ENCODE measurements at regions not wholly inside any gene's neighbourhood (a gene's known extent, or its start where the extent isn't known, plus 50 kb on each side); places are given as distances from the start of the nearest gene placed in this dataset.
"Not testable (repeated sequence)": the region's sequence is repeated elsewhere in the genome, so short reads cannot be mapped to it uniquely, and the experiment has no call there.

DNA sequence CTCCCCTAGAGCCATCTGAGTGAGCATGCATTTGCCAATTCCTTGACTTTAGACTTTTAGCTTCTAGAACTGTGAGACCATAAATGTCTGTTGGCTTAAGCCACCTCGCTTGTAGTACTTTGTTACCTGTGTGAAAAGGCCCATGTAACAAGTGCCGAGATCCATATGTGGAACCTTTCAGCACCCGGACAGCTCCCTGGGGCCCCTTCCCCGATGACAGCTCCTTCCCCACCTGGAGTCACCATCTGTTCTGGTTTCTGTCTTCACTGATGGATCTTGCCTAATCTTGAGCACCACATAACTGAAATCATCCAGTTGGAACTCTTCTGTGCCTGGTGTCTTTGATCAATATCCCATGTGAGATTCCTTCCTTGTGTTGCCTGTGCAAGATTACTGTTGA, 78.9 kb upstream of the EEF2KMT start:
- Histone ChIP-seq H3K4me1 (ENCODE audit: insufficient read depth, insufficient read length) (no peaks in the 10 kb centered on the region), H3K4me3 (ENCODE audit: insufficient read length, low read depth) (no peak overlapping the region), H3K36me3 (ENCODE audit: insufficient read depth, insufficient read length, low read length) (no peaks in the 10 kb centered on the region), H3K27me3 (ENCODE audit: insufficient read depth, insufficient read length) (no peaks in the 10 kb centered on the region), H3K9me3 (ENCODE audit: insufficient read depth, low read length) (peaks cover 20% of the 10 kb centered on the region; the same call in 1 of the 2 replicates), H3K9ac (ENCODE audit: insufficient read length, low read depth) (no peak overlapping the region)
- DNase-seq (ENCODE audit: low read depth, low spot score) = no peak
- TF ChIP-seq SUZ12 (IDR thresholded peaks at IDR 0.05; ENCODE audit: extremely low read depth, insufficient read depth, insufficient read length) = no peak
- TF ChIP-seq YY1 (IDR thresholded peaks at IDR 0.05; ENCODE audit: insufficient read depth, insufficient read length) = no peak
- no peak for TF ChIP-seq ZNF274 (IDR thresholded peaks at IDR 0.05; ENCODE audit: low read depth, low read length)

DNA sequence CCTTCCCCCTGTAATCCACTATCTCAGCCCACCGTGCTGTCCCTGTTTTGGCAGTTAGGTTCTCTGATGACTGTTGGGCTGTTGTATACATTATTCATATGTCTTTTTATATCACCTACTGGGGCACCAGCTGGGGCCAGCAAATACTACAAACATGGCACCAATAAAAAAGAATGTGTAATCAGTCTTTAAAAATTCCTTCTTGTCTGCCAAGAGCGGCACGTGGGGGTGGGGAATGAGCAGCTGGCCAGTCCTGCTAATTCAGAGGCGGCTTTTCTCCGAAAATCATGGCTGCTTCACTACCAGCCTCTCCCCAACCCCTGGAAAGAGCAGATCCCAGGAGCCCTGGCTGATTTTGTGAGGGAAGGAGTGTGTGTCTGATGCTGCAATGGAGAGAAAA, 77.7 kb upstream of the EEF2KMT start:
- Histone ChIP-seq H3K4me3 (ENCODE audit: insufficient read length, low read depth) (no peak overlapping the region), H3K4me1 (ENCODE audit: insufficient read depth, insufficient read length) (no peaks in the 10 kb centered on the region), H3K27me3 (ENCODE audit: insufficient read depth, insufficient read length) (no peaks in the 10 kb centered on the region), H3K9ac (ENCODE audit: insufficient read length, low read depth) (no peak overlapping the region), H3K9me3 (ENCODE audit: insufficient read depth, low read length) (peaks cover 25% of the 10 kb centered on the region; the same call in 1 of the 2 replicates), H3K36me3 (ENCODE audit: insufficient read depth, insufficient read length, low read length) (no peaks in the 10 kb centered on the region)
- DNase-seq (ENCODE audit: low read depth, low spot score) = no peak
- TF ChIP-seq ZNF274 (IDR thresholded peaks at IDR 0.05; ENCODE audit: low read depth, low read length) = no peak
- no peak for TF ChIP-seq SUZ12 (IDR thresholded peaks at IDR 0.05; ENCODE audit: extremely low read depth, insufficient read depth, insufficient read length)
- TF ChIP-seq YY1 (IDR thresholded peaks at IDR 0.05; ENCODE audit: insufficient read depth, insufficient read length) = no peak

DNA sequence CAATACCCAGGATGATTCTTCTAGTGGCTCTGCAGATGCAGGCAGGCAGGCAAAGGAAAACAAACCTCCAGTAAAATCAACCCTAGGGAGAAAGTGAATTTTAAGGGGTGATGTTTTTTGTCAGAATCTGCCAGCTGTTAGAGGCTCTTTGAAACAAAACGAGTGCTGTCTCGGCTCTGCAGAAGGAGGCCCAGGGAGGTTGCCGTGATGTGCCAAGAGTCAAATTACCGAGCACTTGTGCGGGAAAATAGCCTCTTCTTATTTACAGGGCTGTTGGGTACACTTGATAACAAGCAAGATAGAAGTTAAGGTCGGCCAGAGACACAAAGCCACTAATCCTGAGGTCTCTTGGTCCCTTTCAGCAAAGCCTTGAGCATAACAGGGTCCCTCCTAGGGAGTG, 68.9 kb upstream of the EEF2KMT start:
- H3K27me3 ChIP-seq (ENCODE audit: insufficient read depth, insufficient read length) = no peaks in the 10 kb centered on the region
- H3K4me1 ChIP-seq (ENCODE audit: insufficient read depth, insufficient read length) = peaks cover 5% of the 10 kb centered on the region
- no peaks in the 10 kb centered on the region for H3K36me3 ChIP-seq (ENCODE audit: insufficient read depth, insufficient read length, low read length)
- TF ChIP-seq SUZ12 (IDR thresholded peaks at IDR 0.05; ENCODE audit: extremely low read depth, insufficient read depth, insufficient read length) = no peak
- no peak for TF ChIP-seq YY1 (IDR thresholded peaks at IDR 0.05; ENCODE audit: insufficient read depth, insufficient read length)
- H3K4me3 ChIP-seq (ENCODE audit: insufficient read length, low read depth) = no peak overlapping the region
- no peak overlapping the region for H3K9ac ChIP-seq (ENCODE audit: insufficient read length, low read depth)
- DNase-seq (ENCODE audit: low read depth, low spot score) = no peak
- peaks cover 15% of the 10 kb centered on the region; the same call in 1 of the 2 replicates for H3K9me3 ChIP-seq (ENCODE audit: insufficient read depth, low read length)

DNA sequence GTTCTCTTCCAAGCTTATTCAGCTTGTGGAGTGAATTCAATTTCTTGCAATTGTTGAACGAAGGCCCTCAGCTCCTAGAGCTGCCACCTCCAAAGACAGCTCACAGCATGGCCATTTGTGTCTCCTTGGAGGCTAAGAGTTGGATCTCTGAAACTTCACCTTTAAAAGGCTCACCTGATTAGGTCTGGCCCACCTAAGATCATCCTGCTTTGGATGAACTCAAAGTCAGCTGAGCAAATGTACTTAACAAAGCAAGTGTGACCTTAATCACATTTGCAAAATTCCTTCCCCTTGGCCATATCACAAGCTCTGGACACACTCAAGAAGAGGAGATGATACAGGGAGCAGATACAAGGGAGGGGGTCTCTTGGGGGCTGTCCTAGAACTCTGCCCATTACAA, 67.8 kb upstream of the EEF2KMT start:
- not testable (repeated sequence) for H3K9ac ChIP-seq (ENCODE audit: insufficient read length, low read depth); H3K36me3 ChIP-seq (ENCODE audit: insufficient read depth, insufficient read length, low read length); H3K27me3 ChIP-seq (ENCODE audit: insufficient read depth, insufficient read length); H3K4me1 ChIP-seq (ENCODE audit: insufficient read depth, insufficient read length); DNase-seq (ENCODE audit: low read depth, low spot score); H3K4me3 ChIP-seq (ENCODE audit: insufficient read length, low read depth)
- H3K9me3 ChIP-seq (ENCODE audit: insufficient read depth, low read length) = peaks cover 12% of the 10 kb centered on the region; the same call in 1 of the 2 replicates

DNA sequence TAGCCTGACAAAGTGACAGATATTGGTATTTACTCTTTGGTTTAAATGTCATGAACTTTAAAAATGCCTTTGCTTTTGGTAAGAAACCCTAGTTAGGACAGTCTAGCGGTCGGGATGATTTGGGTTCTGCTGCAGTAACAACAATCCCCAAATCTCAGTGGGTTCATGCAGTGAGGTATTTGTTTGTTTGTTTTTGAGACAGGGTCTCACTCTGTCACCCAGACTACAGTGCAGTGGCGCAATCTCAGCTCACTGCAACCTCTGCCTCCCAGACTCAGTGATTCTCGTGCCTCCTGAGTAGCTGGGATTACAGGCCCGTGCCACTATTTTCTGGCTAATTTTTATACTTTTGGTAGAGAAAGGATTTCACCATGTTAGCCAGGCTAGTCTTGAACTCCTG, 65.2 kb upstream of the EEF2KMT start:
- H3K27me3 ChIP-seq (ENCODE audit: insufficient read depth, insufficient read length); H3K36me3 ChIP-seq (ENCODE audit: insufficient read depth, insufficient read length, low read length); H3K4me1 ChIP-seq (ENCODE audit: insufficient read depth, insufficient read length); H3K9me3 ChIP-seq (ENCODE audit: insufficient read depth, low read length); H3K9ac ChIP-seq (ENCODE audit: insufficient read length, low read depth); DNase-seq (ENCODE audit: low read depth, low spot score); H3K4me3 ChIP-seq (ENCODE audit: insufficient read length, low read depth): not testable (repeated sequence)

DNA sequence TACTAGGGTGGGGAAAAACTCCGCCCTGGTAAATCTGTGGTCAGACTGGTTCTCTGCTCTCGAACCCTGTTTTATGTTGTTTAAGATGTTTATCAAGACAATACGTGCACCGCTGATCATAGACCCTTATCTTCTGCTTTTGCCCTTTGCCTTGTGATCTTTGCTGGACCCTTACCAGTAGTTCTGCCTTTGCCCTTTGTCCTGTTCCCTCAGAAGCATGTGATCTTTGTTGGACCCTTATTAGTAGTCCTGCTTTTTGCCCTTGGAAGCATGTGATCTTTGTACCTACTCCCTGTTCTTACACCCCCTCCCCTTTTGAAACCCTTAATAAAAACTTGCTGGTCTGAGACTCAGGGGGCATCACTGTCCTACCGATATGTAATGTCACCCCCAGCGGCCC, 64.3 kb upstream of the EEF2KMT start:
- H3K27me3 ChIP-seq (ENCODE audit: insufficient read depth, insufficient read length); H3K4me1 ChIP-seq (ENCODE audit: insufficient read depth, insufficient read length); H3K4me3 ChIP-seq (ENCODE audit: insufficient read length, low read depth): not testable (repeated sequence)

DNA sequence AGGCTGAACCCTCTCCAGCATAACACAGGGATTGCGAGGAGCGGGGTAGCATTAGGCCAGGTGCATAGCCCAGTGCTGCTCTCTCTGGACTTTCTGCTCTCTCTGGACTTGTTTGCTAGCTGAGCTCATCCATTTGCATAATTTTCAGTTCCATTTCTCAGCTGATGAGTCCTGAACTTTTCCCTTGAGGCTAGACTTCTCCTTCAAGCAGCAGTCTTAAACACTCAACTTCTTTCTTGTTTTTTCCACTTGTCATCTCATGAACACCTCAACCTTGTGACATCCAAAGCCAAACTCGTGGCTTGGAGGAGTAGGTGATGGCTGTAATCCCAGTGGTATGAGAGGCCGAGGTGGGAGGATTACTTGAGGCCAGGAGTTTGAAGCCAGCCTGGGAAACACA, 62.4 kb upstream of the EEF2KMT start:
- not testable (repeated sequence) for DNase-seq (ENCODE audit: low read depth, low spot score); H3K9ac ChIP-seq (ENCODE audit: insufficient read length, low read depth); H3K36me3 ChIP-seq (ENCODE audit: insufficient read depth, insufficient read length, low read length); H3K4me1 ChIP-seq (ENCODE audit: insufficient read depth, insufficient read length); H3K4me3 ChIP-seq (ENCODE audit: insufficient read length, low read depth); H3K27me3 ChIP-seq (ENCODE audit: insufficient read depth, insufficient read length); H3K9me3 ChIP-seq (ENCODE audit: insufficient read depth, low read length)

More for the DNA sequence above, 64.3 kb upstream of the EEF2KMT start:
- not testable (repeated sequence) for H3K9ac ChIP-seq (ENCODE audit: insufficient read length, low read depth); DNase-seq (ENCODE audit: low read depth, low spot score); H3K36me3 ChIP-seq (ENCODE audit: insufficient read depth, insufficient read length, low read length); H3K9me3 ChIP-seq (ENCODE audit: insufficient read depth, low read length)

DNA sequence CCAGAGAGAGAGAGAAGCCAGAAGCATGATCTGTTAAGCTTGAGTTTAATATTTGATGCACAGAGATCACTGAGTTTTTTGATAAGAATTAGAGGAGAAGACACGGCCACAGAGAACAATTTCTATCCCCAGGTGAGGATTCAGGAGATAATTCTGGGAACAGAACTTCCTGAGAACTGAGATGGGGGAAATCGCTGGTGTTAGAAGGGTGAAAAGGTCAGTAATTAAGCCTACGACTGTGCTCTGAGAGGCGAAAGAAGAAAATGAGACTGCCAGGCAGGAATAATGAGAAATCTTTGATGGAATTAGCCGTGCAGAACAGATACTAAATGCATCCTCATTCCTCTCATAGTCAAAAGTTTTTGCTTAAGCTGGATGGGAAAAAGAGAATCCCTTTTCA, 61.9 kb upstream of the EEF2KMT start:
- H3K9me3 ChIP-seq (ENCODE audit: insufficient read depth, low read length); H3K4me1 ChIP-seq (ENCODE audit: insufficient read depth, insufficient read length); H3K4me3 ChIP-seq (ENCODE audit: insufficient read length, low read depth); H3K36me3 ChIP-seq (ENCODE audit: insufficient read depth, insufficient read length, low read length); DNase-seq (ENCODE audit: low read depth, low spot score); H3K27me3 ChIP-seq (ENCODE audit: insufficient read depth, insufficient read length); H3K9ac ChIP-seq (ENCODE audit: insufficient read length, low read depth): not testable (repeated sequence)
